ENCODE measurements at regions not wholly inside any gene's neighbourhood (a gene's known extent, or its start where the extent isn't known, plus 50 kb on each side); places are given as distances from the start of the nearest gene placed in this dataset.

GRCh38 chr4:100970414-100970813, 376.9 kb downstream of the PPP3CA start:
- DNase-seq, result no peak

- DNase-seq, result no peak
Observed at GRCh38 chr4:100969925-100970324, 377.4 kb downstream of the PPP3CA start.

GRCh38 chr4:100968046-100968445, 379.3 kb downstream of the PPP3CA start:
- DNase-seq, result no peak

- DNase-seq, result no peak
Observed at GRCh38 chr4:100963627-100964026, 383.7 kb downstream of the PPP3CA start.

GRCh38 chr4:100962698-100963097, 384.6 kb downstream of the PPP3CA start:
- no peak for DNase-seq

GRCh38 chr4:100960232-100960631, 387.1 kb downstream of the PPP3CA start:
- DNase-seq, result no peak

GRCh38 chr4:100954046-100954445, 393.3 kb downstream of the PPP3CA start:
- no peak for DNase-seq

GRCh38 chr4:100953616-100954015, 393.7 kb downstream of the PPP3CA start:
- no peak for DNase-seq

- no peak for DNase-seq
Observed at GRCh38 chr4:100952590-100952989, 394.7 kb downstream of the PPP3CA start.

- DNase-seq, result no peak
Observed at GRCh38 chr4:100949350-100949935, 397.9 kb downstream of the PPP3CA start.

- DNase-seq, result no peak
Observed at GRCh38 chr4:100948911-100949310, 398.4 kb downstream of the PPP3CA start.

- no peak for DNase-seq
Observed at GRCh38 chr4:100945789-100946188, 401.5 kb downstream of the PPP3CA start.

- no peak for DNase-seq
Observed at GRCh38 chr4:100938698-100939097, 408.6 kb downstream of the PPP3CA start.

GRCh38 chr4:100936661-100937375, 410.5 kb downstream of the PPP3CA start:
- DNase-seq, result no peak

- no peak for DNase-seq
Observed at GRCh38 chr4:100935090-100935489, 412.2 kb downstream of the PPP3CA start.

- no peak for DNase-seq
Observed at GRCh38 chr4:100933628-100934027, 413.7 kb downstream of the PPP3CA start.

- DNase-seq, result no peak
Observed at GRCh38 chr4:100929758-100930157, 411.9 kb upstream of the EMCN start.

GRCh38 chr4:100929135-100929534, 411.3 kb upstream of the EMCN start:
- no peak for DNase-seq

- no peak for DNase-seq
Observed at GRCh38 chr4:100926039-100926717, 408.4 kb upstream of the EMCN start.

- no peak for DNase-seq
Observed at GRCh38 chr4:100913685-100914084, 395.9 kb upstream of the EMCN start.

GRCh38 chr4:100908540-100908939, 390.7 kb upstream of the EMCN start:
- DNase-seq, result no peak

GRCh38 chr4:100907465-100908454, 389.9 kb upstream of the EMCN start:
- DNase-seq, result no peak

GRCh38 chr4:100906973-100907372, 389.2 kb upstream of the EMCN start:
- DNase-seq, result no peak
